Uterus (tissue), 3 donors: ENCODE measurements at regions not wholly inside any gene's neighbourhood (a gene's known extent, or its start where the extent isn't known, plus 50 kb on each side); places are given as distances from the start of the nearest gene placed in this dataset.

Experiments used
- DNase-seq, 2 donors: peaks; one replicate each; pipeline ENCODE4 v3.0.0-alpha.2; 2019 to 2020
- H3K27ac ChIP-seq, 2 donors: fragments of 200-600 bp; sonication (generic); 1 replicate in 1 of 2; 2 replicates in 1 of 2; pipeline ENCODE4 v1.5.1; 2016 to 2018
- H3K27me3 ChIP-seq, 2 donors: fragments of 200-600 bp; sonication (generic); one replicate each; pipeline ENCODE4 v1.5.1; 2018 to 2019; ENCODE audit warnings: control low read depth in 1 of 2
- H3K36me3 ChIP-seq, 2 donors: fragments of 200-600 bp; sonication (generic); one replicate each; pipeline ENCODE4 v1.5.1; 2019; ENCODE audit warnings: control low read depth in 1 of 2
- H3K4me1 ChIP-seq, 2 donors: fragments of 200-600 bp; sonication (generic); one replicate each; pipeline ENCODE4 v1.5.1; 2018 to 2019; ENCODE audit warnings: control low read depth in 1 of 2
- H3K4me3 ChIP-seq, 2 donors: fragments of 200-600 bp; sonication (generic); 1 replicate in 1 of 2; 2 replicates in 1 of 2; pipeline ENCODE4 v1.5.1; 2018 to 2019; ENCODE audit warnings: mild to moderate bottlenecking in 1 of 2
- H3K9me3 ChIP-seq, 2 donors: fragments of 200-600 bp; sonication (generic); one replicate each; pipeline ENCODE4 v1.5.1; 2019; ENCODE audit warnings: control low read depth in 1 of 2
- POLR2A ChIP-seq, 2 donors: fragments of 450-650 bp; IDR thresholded peaks; one replicate each; pipeline ENCODE4 v1.6.1; 2016; ENCODE audit warnings: antibody characterized with exemption in 2 of 2, mild to moderate bottlenecking in 1 of 2, moderate library complexity in 1 of 2
- intact Hi-C: fragments of 100-400 bp; cut with DNase I; formaldehyde crosslinking; loops from one replicate; pipeline ENCODE4 v1.15.1; 2023; ENCODE audit warnings: low total_unique reads
- TF ChIP-seq, protein P1 (sequence below), 4 experiments: fragments of 200-600 bp in 2 of 4; fragments of 450-650 bp in 2 of 4; sonication (generic) in 2 of 4; IDR thresholded peaks; one replicate each; pipeline ENCODE4 v1.5.1; 2016 to 2019; ENCODE audit warnings: antibody characterized with exemption in 4 of 4, mild to moderate bottlenecking in 2 of 4, moderate library complexity in 1 of 4
- donor health status: DM: yes; HTN: yes; CAD: no.

- Histone ChIP-seq H3K27me3 (no peaks in the 10 kb centered on the region), H3K9me3 (no peaks in the 10 kb centered on the region), H3K4me3 (no peak overlapping the region), H3K27ac (no peak overlapping the region), H3K4me1 (no peaks in the 10 kb centered on the region), H3K36me3 (no peaks in the 10 kb centered on the region)
- DNase-seq, result no peak
- intact Hi-C loops, result no loop called here
- TF ChIP-seq, protein P1, sequence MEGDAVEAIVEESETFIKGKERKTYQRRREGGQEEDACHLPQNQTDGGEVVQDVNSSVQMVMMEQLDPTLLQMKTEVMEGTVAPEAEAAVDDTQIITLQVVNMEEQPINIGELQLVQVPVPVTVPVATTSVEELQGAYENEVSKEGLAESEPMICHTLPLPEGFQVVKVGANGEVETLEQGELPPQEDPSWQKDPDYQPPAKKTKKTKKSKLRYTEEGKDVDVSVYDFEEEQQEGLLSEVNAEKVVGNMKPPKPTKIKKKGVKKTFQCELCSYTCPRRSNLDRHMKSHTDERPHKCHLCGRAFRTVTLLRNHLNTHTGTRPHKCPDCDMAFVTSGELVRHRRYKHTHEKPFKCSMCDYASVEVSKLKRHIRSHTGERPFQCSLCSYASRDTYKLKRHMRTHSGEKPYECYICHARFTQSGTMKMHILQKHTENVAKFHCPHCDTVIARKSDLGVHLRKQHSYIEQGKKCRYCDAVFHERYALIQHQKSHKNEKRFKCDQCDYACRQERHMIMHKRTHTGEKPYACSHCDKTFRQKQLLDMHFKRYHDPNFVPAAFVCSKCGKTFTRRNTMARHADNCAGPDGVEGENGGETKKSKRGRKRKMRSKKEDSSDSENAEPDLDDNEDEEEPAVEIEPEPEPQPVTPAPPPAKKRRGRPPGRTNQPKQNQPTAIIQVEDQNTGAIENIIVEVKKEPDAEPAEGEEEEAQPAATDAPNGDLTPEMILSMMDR (IDR thresholded peaks at IDR 0.05), result no peak
- TF ChIP-seq POLR2A (IDR thresholded peaks at IDR 0.05), result no peak
Measured at GRCh38 chr1:238672806-238673205, 713.6 kb upstream of the CHRM3 start.

DNA sequence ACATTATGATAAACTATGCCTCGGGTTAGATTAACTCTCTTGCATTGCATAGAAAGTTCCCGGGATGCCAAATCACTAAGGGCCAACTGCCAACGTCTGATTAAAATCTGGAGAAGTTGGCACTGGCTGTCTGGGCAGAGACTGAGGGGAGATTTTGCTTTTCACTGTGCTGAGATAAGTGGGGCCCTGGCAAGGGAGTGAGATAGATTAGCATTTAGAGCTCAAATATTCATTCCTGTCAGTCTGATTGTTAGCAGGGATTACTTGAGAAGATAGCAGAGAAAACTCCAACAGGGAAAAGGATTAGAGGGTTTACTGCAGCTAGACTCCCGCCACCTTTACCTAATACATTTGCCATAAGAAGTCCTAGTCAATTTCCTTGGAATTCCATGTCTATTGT is 714.1 kb upstream of the CHRM3 start:
- Histone ChIP-seq H3K9me3 (no peaks in the 10 kb centered on the region), H3K4me1 (no peaks in the 10 kb centered on the region), H3K27me3 (no peaks in the 10 kb centered on the region), H3K4me3 (no peak overlapping the region), H3K27ac (no peak overlapping the region), H3K36me3 (no peaks in the 10 kb centered on the region)
- intact Hi-C loops, result no loop called here
- no peak for TF ChIP-seq POLR2A (IDR thresholded peaks at IDR 0.05)
- TF ChIP-seq, protein P1 (IDR thresholded peaks at IDR 0.05), result no peak
- no peak for DNase-seq

GRCh38 chr1:238664139-238664538 is 722.2 kb upstream of the CHRM3 start:
- Histone ChIP-seq H3K4me3 (no peak overlapping the region), H3K36me3 (no peaks in the 10 kb centered on the region), H3K27ac (no peak overlapping the region), H3K4me1 (no peaks in the 10 kb centered on the region), H3K27me3 (peaks cover 0 to 5% of the 10 kb centered on the region in 2 donors), H3K9me3 (no peaks in the 10 kb centered on the region)
- intact Hi-C loops, result no loop called here
- no peak for DNase-seq
- TF ChIP-seq POLR2A (IDR thresholded peaks at IDR 0.05), result no peak
- TF ChIP-seq, protein P1 (IDR thresholded peaks at IDR 0.05), result no peak

DNA sequence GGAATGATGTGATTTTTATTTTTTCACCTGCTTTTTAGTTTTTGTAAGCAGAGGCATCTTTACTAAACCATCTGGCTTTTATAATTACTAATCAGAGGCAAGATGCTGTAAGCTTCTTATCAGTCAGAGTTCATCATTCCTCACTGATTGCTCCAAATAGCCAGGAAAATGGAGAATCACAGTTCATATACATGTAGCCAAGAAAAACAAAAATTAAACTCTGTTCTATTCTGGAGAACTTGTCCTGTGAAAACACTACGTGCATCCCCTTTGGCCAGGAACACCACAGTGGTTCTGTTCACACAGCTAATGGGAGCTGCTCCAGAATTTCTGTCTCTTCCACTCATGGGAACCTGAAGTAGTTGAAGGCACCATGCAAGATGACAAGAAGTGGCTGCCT is 725.5 kb upstream of the CHRM3 start:
- H3K27me3 ChIP-seq, result peaks cover 0 to 5% of the 10 kb centered on the region in 2 donors
- no peak overlapping the region for H3K4me3 ChIP-seq
- H3K4me1 ChIP-seq, result no peaks in the 10 kb centered on the region
- no peak for TF ChIP-seq POLR2A (IDR thresholded peaks at IDR 0.05)
- TF ChIP-seq, protein P1 (IDR thresholded peaks at IDR 0.05), result no peak
- intact Hi-C loops, result no loop called here
- H3K27ac ChIP-seq, result no peak overlapping the region
- no peak for DNase-seq
- no peaks in the 10 kb centered on the region for H3K36me3 ChIP-seq
- no peaks in the 10 kb centered on the region for H3K9me3 ChIP-seq

DNA sequence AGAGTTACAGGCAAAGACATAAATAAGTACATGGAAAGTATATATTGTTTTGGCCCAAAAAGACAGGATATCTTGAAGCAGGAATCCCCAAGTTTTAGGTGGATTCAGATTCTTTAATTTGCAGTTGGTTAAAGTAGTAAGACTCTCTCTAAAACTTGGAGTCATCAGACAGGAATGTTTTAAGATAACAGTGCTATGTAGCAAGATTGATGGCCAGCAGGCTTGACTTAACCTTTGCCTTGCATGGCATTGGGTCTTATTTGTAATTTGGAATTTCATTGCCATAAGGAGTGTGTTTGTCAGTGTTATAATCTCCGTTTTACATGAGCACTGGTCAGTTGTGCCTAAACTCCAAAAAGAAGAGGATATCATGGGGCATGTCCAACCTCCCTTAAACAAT is 727.6 kb upstream of the CHRM3 start:
- Histone ChIP-seq H3K36me3 (no peaks in the 10 kb centered on the region), H3K4me3 (no peak overlapping the region), H3K27ac (no peak overlapping the region), H3K9me3 (no peaks in the 10 kb centered on the region), H3K27me3 (peaks cover 0 to 5% of the 10 kb centered on the region in 2 donors), H3K4me1 (no peaks in the 10 kb centered on the region)
- intact Hi-C loops, result no loop called here
- TF ChIP-seq, protein P1 (IDR thresholded peaks at IDR 0.05), result no peak
- no peak for TF ChIP-seq POLR2A (IDR thresholded peaks at IDR 0.05)
- no peak for DNase-seq
